Osteoblast (primary cell): ENCODE measurements at regions not wholly inside any gene's neighbourhood (a gene's known extent, or its start where the extent isn't known, plus 50 kb on each side); places are given as distances from the start of the nearest gene placed in this dataset.

ENCODE experiments used
- DNase-seq: peaks from one replicate; pipeline ENCODE4 v3.0.0; 2011; ENCODE audit warnings: low spot score, mixed read lengths; ENCODE audit not compliant: insufficient read length; ENCODE audit errors: missing footprints
- H2AFZ ChIP-seq: 2 replicates; pipeline ENCODE4 v1.6.0; 2011; ENCODE audit warnings: mild to moderate bottlenecking, low read length
- H3K27ac ChIP-seq: 2 replicates; pipeline ENCODE4 v1.5.1; 2011; ENCODE audit warnings: mild to moderate bottlenecking, low read depth, low read length, moderate library complexity
- H3K27me3 ChIP-seq: 2 replicates; pipeline ENCODE4 v1.6.0; 2012; ENCODE audit warnings: mild to moderate bottlenecking, control low read depth, inconsistent platforms, low read length, moderate library complexity; ENCODE audit not compliant: insufficient read depth
- H3K36me3 ChIP-seq: 2 replicates; pipeline ENCODE4 v1.5.1; 2011; ENCODE audit warnings: mild to moderate bottlenecking, low read length, control low read depth, moderate library complexity; ENCODE audit not compliant: insufficient read depth
- H3K4me1 ChIP-seq: 2 replicates; pipeline ENCODE4 v1.5.1; 2011; ENCODE audit warnings: mild to moderate bottlenecking, low read length, control low read depth, moderate library complexity; ENCODE audit not compliant: insufficient read depth
- H3K4me2 ChIP-seq: 2 replicates; pipeline ENCODE4 v1.6.0; 2011; ENCODE audit warnings: mild to moderate bottlenecking, low read length; ENCODE audit not compliant: insufficient read depth
- H3K4me3 ChIP-seq: fragments of 200-600 bp; sonication (generic); 3 replicates; pipeline ENCODE4 v1.5.1; 2012; ENCODE audit warnings: mild to moderate bottlenecking, low read length, inconsistent platforms; ENCODE audit not compliant: insufficient read depth
- H3K79me2 ChIP-seq: 2 replicates; pipeline ENCODE4 v1.6.0; 2012; ENCODE audit warnings: mild to moderate bottlenecking, low read length, control low read depth, inconsistent platforms; ENCODE audit not compliant: insufficient read depth
- H3K9me3 ChIP-seq: 2 replicates; pipeline ENCODE4 v1.5.1; 2011; ENCODE audit warnings: low read depth, low read length, control low read depth
- H4K20me1 ChIP-seq: 2 replicates; pipeline ENCODE4 v1.6.0; 2012; ENCODE audit warnings: mild to moderate bottlenecking, low read length, control low read depth; ENCODE audit not compliant: insufficient read depth
- CTCF ChIP-seq: IDR thresholded peaks from 2 replicates; pipeline ENCODE4 v1.5.1; 2011; ENCODE audit warnings: mild to moderate bottlenecking, low read depth, low read length, moderate library complexity; ENCODE audit errors: extremely low read depth

- no peak overlapping the region for H3K4me3 ChIP-seq
- H3K27ac ChIP-seq = no peak overlapping the region
- no peaks in the 10 kb centered on the region for H3K79me2 ChIP-seq
- no peaks in the 10 kb centered on the region for H3K9me3 ChIP-seq
- H3K36me3 ChIP-seq = no peaks in the 10 kb centered on the region
- no peaks in the 10 kb centered on the region for H3K4me1 ChIP-seq
- no peaks in the 10 kb centered on the region for H3K27me3 ChIP-seq
- no peak for TF ChIP-seq CTCF
- no peak overlapping the region for H3K4me2 ChIP-seq
- peak overlapping the region; percentile 57 for H2AFZ ChIP-seq
- no peaks in the 10 kb centered on the region for H4K20me1 ChIP-seq
- DNase-seq = peak; percentile 18
These were observed 1113.1 kb upstream of the NRXN1 start for GRCh38 chr2:52145005-52145404.

DNA sequence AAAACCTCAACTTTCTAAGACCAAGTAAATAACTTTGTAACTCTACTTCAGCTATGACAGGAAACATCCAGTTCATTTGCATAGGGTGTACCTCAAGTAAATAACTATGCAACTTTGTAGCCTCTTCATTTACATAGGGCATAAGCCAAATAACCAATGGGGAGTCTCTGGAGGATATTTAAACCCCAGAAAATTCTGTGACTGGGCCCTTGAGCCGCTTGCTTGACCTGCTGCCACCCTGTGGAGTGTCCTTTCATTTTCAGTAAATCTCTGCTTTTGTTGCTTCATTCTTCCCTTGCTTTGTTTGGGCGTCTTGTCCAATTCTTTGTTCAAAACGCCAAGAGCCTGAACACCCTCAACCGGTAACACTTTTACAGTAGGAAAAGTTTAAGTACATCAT lies 1112.7 kb upstream of the NRXN1 start:
- Histone ChIP-seq H3K36me3 (no peaks in the 10 kb centered on the region), H3K27ac (no peak overlapping the region), H3K4me3 (no peak overlapping the region), H3K27me3 (no peaks in the 10 kb centered on the region), H3K4me2 (no peak overlapping the region), H3K79me2 (no peaks in the 10 kb centered on the region), H4K20me1 (no peaks in the 10 kb centered on the region), H2AFZ (peak overlapping the region; percentile 57), H3K9me3 (no peaks in the 10 kb centered on the region), H3K4me1 (no peaks in the 10 kb centered on the region)
- no peak for DNase-seq
- TF ChIP-seq CTCF = peak; percentile 15

- DNase-seq = no peak
- no peak for TF ChIP-seq CTCF
- Histone ChIP-seq H3K4me1 (no peaks in the 10 kb centered on the region), H3K4me3 (no peak overlapping the region), H3K27ac (no peak overlapping the region), H3K27me3 (no peaks in the 10 kb centered on the region), H3K79me2 (no peaks in the 10 kb centered on the region), H2AFZ (no peak overlapping the region), H3K36me3 (no peaks in the 10 kb centered on the region), H3K9me3 (no peaks in the 10 kb centered on the region), H4K20me1 (no peaks in the 10 kb centered on the region), H3K4me2 (no peak overlapping the region)
These were observed 1109.1 kb upstream of the NRXN1 start for GRCh38 chr2:52141076-52141475.

- no peak overlapping the region for H3K4me3 ChIP-seq
- no peaks in the 10 kb centered on the region for H3K9me3 ChIP-seq
- no peaks in the 10 kb centered on the region for H3K4me1 ChIP-seq
- no peaks in the 10 kb centered on the region for H4K20me1 ChIP-seq
- no peak overlapping the region for H3K27ac ChIP-seq
- no peak for TF ChIP-seq CTCF
- no peaks in the 10 kb centered on the region for H3K79me2 ChIP-seq
- no peaks in the 10 kb centered on the region for H3K27me3 ChIP-seq
- H2AFZ ChIP-seq = no peak overlapping the region
- H3K36me3 ChIP-seq = no peaks in the 10 kb centered on the region
- no peak for DNase-seq
- H3K4me2 ChIP-seq = no peak overlapping the region
These were observed 1107.3 kb upstream of the NRXN1 start for GRCh38 chr2:52139241-52139640.
